ENCODE measurements at regions not wholly inside any gene's neighbourhood (a gene's known extent, or its start where the extent isn't known, plus 50 kb on each side); places are given as distances from the start of the nearest gene placed in this dataset.

DNA sequence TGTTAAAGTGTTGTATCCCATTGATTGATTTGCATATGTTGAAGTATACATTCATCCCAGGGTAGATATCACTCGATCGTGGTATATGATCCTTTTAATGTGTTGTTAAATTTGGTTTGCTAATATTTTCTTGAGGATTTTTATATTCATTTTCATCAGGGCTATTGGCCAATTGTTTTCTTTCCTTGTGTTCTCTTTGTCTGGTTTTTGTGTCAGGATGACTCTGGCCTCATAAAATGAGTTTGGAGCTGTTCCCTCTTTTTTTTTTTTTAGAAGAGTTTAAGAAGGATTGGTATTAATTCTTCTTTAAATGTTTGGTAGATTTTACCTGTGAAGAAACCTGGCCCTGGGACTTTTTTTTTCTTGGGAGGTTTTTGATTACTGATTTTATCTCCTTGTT lies 303.5 kb upstream of the RTL1 start:
- Histone ChIP-seq H3K27me3 (ENCODE audit: low read depth) (no peaks in the 10 kb centered on the region), H3K27ac (replicated peaks) (no peak overlapping the region), H3K4me3 (no peak overlapping the region), H3K9me3 (replicated peaks) (peaks cover 95% of the 10 kb centered on the region), H3K36me3 (no peaks in the 10 kb centered on the region), H3K4me1 (no peaks in the 10 kb centered on the region)
- TF ChIP-seq, protein P1, sequence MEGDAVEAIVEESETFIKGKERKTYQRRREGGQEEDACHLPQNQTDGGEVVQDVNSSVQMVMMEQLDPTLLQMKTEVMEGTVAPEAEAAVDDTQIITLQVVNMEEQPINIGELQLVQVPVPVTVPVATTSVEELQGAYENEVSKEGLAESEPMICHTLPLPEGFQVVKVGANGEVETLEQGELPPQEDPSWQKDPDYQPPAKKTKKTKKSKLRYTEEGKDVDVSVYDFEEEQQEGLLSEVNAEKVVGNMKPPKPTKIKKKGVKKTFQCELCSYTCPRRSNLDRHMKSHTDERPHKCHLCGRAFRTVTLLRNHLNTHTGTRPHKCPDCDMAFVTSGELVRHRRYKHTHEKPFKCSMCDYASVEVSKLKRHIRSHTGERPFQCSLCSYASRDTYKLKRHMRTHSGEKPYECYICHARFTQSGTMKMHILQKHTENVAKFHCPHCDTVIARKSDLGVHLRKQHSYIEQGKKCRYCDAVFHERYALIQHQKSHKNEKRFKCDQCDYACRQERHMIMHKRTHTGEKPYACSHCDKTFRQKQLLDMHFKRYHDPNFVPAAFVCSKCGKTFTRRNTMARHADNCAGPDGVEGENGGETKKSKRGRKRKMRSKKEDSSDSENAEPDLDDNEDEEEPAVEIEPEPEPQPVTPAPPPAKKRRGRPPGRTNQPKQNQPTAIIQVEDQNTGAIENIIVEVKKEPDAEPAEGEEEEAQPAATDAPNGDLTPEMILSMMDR (IDR thresholded peaks at IDR 0.05; ENCODE audit: borderline replicate concordance) = no peak
- intact Hi-C loops (cut with micrococcal nuclease) = no loop called here
- no peak for DNase-seq

GRCh38 chr14:101207897-101208296 lies 304.4 kb upstream of the RTL1 start:
- TF ChIP-seq, protein P1 (IDR thresholded peaks at IDR 0.05; ENCODE audit: borderline replicate concordance) = no peak
- H3K36me3 ChIP-seq = no peaks in the 10 kb centered on the region
- DNase-seq = no peak

GRCh38 chr14:101209594-101209993 lies 306.1 kb upstream of the RTL1 start:
- Histone ChIP-seq H3K9me3 (replicated peaks) (peaks cover 79% of the 10 kb centered on the region), H3K4me3 (no peak overlapping the region), H3K4me1 (no peaks in the 10 kb centered on the region), H3K27ac (replicated peaks) (no peak overlapping the region), H3K36me3 (no peaks in the 10 kb centered on the region), H3K27me3 (ENCODE audit: low read depth) (no peaks in the 10 kb centered on the region)
- DNase-seq = no peak
- TF ChIP-seq, protein P1 (IDR thresholded peaks at IDR 0.05; ENCODE audit: borderline replicate concordance) = no peak
- intact Hi-C loops (cut with micrococcal nuclease) = no loop called here

More at GRCh38 chr14:101207897-101208296, 304.4 kb upstream of the RTL1 start:
- Histone ChIP-seq H3K4me3 (no peak overlapping the region), H3K27ac (replicated peaks) (no peak overlapping the region), H3K9me3 (replicated peaks) (peaks cover 96% of the 10 kb centered on the region), H3K4me1 (no peaks in the 10 kb centered on the region), H3K27me3 (ENCODE audit: low read depth) (no peaks in the 10 kb centered on the region)
- intact Hi-C loops (cut with micrococcal nuclease) = no loop called here

DNA sequence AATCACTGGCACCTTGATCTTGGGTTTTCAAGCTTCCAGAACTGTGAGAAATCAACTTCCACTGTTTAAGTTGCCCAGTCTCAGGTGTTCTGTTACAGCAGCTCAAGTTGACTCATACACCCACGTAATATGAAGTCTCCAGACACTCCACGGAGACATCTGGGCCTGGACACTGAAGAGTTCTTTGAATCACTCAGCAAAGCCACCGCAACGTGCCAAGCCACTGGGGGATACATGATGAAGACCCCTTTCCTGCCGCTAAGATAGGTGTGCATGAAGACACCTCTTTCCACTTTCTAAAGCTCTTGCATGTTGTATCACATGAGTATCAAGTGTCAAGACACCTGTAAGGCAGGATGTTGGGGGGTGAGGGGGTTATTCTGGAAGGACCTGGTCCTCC lies 311.7 kb upstream of the RTL1 start:
- no peak overlapping the region for H3K27ac ChIP-seq (replicated peaks)
- H3K9me3 ChIP-seq (replicated peaks) = peaks cover 23% of the 10 kb centered on the region
- DNase-seq = no peak
- TF ChIP-seq, protein P1 (IDR thresholded peaks at IDR 0.05; ENCODE audit: borderline replicate concordance) = no peak
- intact Hi-C loops (cut with micrococcal nuclease) = no loop called here
- H3K27me3 ChIP-seq (ENCODE audit: low read depth) = peaks cover 21% of the 10 kb centered on the region
- no peak overlapping the region for H3K4me3 ChIP-seq
- H3K36me3 ChIP-seq = no peaks in the 10 kb centered on the region
- H3K4me1 ChIP-seq = no peaks in the 10 kb centered on the region

DNA sequence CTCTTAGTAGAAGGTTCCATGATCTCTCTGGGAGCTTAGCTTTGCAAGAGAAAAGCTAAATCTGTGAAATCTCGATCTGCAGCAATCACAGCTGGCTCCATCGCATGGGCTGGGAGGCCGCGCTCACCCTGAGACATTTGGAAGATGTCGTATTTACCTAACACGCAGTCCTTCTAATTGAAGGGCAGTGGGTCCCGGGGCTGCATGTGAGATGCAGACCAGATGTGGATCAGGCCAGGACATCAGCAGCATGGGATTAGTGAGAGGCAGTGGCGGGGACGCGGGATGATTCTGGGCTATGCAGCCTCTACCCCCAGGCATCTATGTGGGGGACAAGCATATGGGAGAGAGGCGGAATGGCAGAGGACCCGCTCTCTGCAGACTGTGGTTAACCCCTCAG lies 312.4 kb upstream of the RTL1 start:
- no peak for DNase-seq

More for the DNA sequence above, 312.4 kb upstream of the RTL1 start:
- H3K4me3 ChIP-seq = no peak overlapping the region
- H3K36me3 ChIP-seq = no peaks in the 10 kb centered on the region
- intact Hi-C loops (cut with micrococcal nuclease) = no loop called here
- H3K4me1 ChIP-seq = no peaks in the 10 kb centered on the region
- peaks cover 26% of the 10 kb centered on the region for H3K27me3 ChIP-seq (ENCODE audit: low read depth)
- H3K9me3 ChIP-seq (replicated peaks) = peaks cover 16% of the 10 kb centered on the region
- TF ChIP-seq, protein P1 (IDR thresholded peaks at IDR 0.05; ENCODE audit: borderline replicate concordance) = no peak
- no peak overlapping the region for H3K27ac ChIP-seq (replicated peaks)
